CD4-positive, alpha-beta T cell treated with Interleukin-15 for 1 hour (primary cell): ENCODE measurements at regions not wholly inside any gene's neighbourhood (a gene's known extent, or its start where the extent isn't known, plus 50 kb on each side); places are given as distances from the start of the nearest gene placed in this dataset.
"Not testable (repeated sequence)": the region's sequence is repeated elsewhere in the genome, so short reads cannot be mapped to it uniquely, and the experiment has no call there.

Experiments used
- DNase-seq: peaks from one replicate; pipeline ENCODE4 v3.0.0-alpha.2; 2020

DNA sequence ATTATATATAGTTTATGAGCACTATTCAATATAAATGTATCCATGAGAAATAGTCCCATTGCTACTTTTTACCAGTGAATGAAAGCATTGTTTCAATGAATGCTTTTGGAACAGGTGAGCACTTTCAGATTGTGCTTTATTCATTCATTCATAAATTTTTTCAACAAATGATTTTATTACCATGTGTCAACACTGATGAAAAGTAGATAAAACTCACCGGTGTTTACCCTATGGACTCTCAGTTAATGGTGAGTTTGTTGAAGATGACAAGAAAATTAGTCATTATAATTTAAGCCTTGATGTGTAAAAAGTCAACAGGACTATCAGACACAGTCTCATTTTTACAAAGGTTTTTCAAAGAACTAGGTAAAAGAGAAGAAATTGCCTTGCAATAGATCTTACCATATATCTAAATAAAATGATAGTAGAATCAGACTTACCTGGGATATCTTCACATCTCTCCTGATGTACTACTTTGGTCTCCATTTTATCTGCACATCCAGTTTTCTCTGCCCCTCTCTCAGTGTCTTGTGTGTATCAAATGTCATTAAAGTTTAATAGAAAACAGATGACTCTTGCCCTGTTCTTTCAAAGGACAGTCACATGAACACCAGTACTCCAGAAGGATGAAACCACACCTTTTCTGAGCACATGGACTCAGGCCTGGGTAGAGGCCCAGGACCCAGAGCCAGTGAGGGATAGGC, 325.3 kb upstream of the RND3 start:
- no peak for DNase-seq

DNA sequence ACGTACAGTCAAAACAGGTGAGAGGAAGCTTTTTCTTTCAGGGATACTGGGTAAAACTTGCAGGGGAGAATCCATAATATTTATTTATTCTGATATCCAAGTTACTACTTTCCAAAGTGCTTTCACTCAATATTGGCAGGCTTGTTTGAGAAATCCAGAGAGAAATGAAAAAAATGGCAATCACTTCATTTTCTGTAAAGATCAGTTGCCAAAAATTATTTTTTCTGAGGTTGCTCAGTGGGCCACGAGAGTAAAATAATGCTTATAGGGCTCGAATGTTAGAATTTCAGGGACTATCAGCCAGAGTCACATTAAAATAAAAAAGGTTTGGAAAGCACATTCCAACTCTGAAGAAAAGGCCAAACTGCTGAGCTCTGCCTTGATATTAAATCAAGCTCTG, 324.6 kb upstream of the RND3 start:
- DNase-seq = no peak

DNA sequence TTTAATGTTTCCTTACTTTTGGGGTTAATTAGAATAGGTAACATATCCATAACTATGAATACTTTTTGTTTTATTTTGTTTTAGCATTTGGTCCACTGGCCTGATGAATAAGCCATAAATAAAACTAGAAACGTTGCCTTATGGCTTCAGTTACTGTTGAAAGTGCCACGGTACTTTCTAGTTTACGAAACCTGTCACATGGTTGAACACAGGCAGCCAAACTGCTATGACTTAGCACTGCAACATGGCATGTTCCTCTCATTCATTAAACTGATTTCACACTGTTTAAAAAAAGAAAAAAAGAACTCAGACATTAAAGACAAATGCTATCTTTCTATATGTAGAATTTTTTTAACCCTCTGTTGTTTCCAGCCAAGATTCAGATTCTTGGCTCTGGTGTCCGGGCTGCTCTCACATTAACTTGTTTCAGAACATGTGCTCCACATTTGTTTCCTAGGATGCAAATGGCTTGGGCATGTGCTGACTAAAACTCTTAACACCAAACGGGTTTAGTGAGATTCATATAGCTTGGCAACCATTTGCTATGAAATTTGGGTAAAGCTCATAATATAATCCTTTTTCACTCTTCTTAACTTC, 323.9 kb upstream of the RND3 start:
- no peak for DNase-seq

DNA sequence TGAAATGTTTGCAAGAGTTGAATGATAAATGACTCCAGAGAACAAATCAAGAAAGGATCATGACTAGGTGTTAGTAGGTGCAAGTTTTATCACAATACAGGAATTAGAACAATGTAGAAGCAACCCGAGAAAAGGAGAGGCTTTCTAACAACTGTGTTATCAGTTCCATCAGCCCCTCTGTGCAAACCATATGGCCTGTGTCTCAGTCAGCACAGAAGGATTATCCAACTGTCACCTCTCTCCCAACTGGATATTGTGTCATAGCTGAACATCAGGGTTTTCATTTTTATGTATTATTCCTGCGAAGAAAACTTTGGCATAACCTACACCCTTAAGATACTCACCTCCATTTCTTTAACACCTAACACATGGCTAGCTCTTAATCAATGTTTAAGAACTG, 321.6 kb upstream of the RND3 start:
- no peak for DNase-seq

DNA sequence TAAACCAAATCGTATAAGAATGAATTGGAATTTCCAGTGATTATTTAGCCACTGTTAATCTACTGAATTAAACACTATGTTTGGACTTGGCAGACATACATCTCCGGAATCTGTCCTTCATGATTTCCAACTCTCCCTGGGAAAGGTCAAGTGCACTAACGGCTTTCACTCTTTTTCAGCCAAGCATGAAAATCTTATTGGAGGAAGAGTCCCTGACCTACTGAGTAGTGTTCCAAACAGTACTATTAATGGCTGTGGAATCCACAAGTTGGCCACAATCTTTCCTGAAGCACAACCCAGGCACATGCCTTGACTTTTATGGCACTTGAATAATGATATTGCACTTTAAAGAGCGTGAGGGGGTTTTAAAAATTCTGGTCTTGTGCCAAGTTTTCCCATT, 318.9 kb upstream of the RND3 start:
- DNase-seq = no peak

DNA sequence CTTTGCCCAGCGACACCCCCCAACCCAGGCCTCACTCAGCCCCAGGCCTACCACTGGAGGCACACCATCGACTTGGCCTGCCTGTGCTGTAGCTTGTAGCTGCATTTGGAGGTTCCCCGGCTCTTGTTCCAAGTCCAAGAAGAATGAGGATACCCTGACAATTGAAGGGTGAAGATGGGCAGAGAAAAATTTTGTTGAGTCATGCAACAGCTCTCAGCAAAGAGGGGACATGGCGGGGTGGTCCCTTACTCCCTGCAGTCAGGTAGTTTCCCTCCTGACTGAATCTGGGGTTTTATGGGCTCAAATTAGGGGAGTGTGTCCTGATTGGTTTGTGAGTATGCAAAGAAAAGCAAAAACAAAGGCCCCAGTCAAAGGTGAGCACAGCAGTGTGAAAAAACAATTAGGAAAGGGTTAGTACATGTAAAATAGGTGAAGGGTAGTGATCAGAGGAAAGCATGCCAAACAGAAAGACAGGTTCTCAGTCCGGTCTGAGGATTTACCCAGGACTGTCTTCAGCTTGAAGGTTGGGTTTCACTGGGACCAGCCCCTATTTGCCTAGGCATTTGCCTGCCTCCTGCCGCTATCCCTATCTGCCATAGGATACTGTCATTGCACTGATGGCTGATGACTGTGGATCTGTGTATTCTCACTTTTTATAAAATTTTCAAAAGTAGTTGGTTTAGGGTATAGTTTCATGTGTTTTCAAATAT, 316.4 kb upstream of the RND3 start:
- no peak for DNase-seq

DNA sequence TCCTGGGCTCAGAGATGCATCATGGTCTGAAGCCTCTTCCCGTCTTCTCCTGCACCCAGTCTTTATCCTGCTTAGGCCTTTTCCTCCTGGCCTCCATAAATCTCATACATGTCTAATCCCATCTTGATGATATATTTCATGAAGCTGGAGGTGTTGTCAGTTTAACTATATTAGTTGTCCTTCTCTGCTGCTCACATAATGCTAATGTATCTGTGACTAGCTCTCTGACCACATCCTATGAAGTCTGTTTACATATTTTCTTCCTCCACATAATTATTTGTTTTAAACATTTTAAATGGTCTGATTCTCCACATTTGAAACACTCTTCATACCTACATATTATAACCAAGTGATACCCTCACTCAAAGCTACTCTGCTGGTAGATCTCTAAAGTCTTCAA, 315.2 kb upstream of the RND3 start:
- DNase-seq = no peak

DNA sequence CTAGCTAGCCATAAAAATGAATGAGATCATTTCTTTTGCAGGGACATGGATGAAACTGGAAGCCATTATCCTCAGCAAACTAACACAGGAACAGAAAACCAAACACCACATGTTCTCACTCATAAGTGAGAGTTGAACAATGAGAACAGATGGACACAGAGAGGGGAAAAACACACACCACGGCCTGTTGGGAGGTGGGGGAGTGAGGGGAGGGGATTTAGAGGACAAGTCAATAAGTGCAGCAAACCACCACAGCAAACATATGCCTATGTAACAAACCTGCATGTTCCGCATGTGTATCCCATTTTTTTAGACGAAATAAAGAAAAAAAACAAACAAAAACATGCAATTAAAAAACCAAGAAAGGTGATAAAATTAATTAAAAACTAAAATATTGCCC, 308.8 kb upstream of the RND3 start:
- DNase-seq = not testable (repeated sequence)

DNA sequence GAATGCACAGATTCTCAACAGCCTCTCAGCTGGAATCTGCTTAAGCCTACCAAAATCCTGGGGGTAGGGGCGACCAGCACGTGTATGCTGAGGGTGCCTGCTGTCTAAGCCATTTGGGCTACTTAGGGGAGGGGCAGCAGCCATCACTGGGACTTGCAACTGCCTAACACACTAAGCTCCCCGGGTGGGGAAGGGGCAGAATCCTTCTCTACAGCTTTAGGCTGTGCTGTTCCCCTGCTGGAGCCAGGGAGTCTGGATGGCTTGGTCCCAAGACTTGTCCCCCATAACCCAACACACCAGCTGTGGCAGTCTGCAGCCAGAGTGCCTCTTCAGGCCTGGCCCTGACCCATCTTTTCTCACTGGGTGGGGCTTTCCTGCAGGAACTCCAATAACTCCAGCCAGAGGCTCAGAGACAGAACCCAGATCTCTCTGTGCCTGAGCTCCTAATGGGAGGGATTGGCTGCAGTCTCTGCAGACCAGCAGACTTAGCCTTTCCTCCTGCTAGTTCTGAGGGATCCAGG, 305.4 kb upstream of the RND3 start:
- DNase-seq = no peak

DNA sequence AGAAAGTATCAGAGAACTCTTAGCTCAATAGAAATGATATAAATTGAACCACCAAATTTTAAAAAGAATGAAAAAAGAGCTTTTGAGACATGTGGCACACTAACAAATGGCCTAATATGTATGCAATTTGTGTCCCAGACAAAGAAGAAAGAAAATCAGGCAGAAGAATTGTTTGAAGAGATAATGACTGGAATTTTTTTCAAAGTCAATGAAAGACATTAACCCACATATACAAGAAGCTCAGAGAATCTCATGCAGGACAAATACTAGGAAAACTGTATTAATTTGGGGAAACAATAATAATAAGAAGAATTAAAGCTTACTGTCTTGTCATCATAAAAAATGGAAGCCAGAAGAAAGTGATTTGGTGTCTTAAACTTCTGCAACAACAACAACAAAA, 304.1 kb upstream of the RND3 start:
- no peak for DNase-seq

DNA sequence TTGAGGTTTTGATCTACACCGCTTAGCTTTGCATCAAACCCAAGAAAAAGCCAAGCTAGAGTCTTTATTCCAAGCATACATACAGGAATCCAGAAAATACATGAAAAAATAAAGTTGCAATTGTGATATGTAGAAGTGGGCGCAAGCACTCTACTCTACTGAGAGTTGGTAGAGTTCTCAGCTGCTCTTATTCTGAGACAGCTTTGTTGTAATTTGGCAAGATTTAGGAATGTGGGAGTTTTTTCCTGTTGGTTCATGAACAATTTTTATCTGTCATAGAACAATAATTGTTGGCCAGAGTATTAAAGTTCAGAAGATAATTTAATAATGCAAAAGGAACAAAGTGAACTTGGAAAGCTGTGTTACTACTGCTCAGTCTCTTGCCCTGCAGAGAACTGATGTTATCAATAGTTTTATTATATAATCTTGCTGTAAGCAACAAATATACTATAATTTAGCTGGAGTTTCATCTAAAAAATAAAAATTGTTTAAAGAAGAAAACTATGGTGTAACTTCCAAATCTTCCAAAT, 302.0 kb upstream of the RND3 start:
- no peak for DNase-seq

DNA sequence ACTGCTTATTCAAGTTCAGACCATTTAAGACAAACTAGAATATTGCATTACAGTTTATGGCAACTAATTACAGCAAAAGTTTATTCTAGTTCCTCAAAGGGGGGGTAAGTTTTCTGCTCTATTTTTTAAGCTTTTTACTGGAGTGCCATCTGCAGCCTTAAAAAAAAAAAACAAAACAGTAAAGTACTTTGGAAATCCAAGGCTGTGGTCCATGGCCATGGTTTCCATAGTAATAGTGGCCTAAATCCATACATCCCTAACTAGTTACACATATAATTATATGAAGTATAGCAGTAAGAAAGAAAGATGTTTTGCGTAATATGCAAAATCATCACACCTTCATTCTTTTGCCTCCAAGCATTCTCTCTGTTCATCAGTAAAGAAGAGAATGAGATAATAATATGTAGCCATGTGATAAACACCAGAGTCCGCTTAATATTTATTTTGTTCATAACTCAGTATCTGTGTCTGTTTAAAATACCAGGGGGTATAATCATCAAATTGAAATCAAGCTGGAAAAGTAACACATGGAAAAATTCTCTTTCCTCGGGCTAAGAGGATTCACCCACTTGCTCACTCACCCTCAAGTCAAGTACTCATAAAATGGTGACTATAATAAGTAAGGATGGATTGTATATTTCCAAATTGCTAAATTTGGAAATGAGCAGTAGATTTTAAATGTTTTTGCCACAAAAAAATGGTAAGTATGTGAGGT, 301.1 kb upstream of the RND3 start:
- DNase-seq = no peak

DNA sequence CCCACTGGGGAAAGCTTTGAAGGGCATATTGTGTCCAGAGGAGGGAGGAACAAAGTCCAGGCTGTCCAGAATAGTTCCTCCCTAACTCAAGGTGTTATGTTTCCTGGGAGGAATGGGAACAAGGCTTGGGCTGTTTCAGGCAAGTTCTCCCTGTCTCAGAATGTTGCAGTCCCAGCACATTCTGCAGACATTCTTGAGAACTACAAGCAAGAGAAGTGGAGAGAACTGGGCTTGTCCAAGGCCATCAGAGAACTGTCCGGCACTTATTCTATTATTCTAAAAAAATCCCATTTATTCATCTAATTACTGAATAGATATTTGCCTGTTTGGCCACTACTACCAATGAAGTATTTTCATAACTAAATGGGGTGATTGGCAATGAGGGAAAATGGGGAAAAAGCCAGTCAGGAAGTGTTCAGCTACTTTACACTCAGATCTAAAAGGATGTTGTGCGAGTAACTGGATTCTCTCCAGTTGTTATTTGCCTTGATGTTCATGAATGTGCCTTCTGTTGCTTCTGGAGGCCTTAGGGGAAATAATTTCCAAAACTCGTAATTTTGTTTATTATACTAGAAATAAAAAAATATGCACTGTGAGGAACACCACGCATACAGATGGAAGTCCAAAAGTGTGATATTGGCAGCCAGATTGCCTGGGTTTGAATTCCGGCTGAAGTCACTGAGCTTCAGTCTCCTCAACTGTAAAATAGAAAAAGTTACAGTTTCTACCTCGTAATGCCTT, 300.1 kb upstream of the RND3 start:
- DNase-seq = no peak

DNA sequence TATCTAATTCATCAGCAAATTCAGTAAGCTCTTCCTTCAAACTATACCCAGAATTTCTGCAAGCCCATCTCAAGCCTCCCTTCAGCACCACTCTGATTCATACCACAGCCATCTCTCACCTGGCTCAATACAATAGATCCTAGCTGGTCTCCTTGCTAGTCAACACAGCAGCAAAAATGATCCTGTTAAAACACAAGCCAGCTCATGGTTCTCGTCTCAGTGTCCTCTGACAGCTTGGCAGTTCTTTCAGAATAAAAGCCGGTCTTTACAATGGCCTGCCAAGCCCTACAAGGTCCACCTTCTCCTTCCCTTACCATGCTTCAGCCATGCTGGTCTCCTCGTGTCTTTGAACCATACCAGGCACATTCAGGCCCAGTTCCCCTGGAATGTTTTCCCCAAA, 296.9 kb upstream of the RND3 start:
- DNase-seq = no peak

DNA sequence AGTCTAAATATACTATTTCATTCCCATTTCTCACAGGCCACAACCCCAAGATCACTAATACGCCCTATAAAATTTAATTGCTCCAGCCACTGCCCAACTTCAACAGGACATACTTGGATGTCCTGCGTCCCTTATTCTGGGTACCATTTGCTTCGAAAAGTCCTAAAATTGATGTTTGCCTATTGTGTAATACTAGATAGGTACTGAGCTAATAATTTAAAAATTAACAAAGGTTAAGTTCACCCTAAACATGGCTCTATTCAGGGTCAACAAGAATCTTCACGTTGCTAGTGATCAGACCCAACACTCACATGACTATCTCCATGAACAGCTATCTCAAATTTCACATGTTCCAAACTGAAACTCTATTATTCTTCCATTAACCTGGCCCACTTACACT, 296.4 kb upstream of the RND3 start:
- DNase-seq = no peak

DNA sequence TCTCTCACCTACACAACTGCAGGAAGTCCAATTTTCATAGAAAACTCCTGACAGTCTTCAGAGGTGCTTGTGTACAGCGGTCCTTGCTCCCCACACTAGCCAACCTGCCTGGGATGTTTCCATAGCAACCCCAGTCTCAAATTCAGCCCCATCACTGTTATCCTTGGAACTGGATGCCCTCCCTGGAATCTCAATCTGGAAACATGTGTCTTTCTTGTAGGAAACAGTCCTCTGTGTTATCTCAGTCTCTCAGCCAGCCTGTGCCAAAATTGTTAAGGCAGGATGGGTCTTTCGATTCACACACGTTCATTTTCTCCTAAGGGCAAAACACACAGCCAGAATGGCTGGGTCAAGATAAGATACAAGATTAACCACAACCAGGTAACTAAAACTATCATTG, 295.5 kb upstream of the RND3 start:
- DNase-seq = no peak

DNA sequence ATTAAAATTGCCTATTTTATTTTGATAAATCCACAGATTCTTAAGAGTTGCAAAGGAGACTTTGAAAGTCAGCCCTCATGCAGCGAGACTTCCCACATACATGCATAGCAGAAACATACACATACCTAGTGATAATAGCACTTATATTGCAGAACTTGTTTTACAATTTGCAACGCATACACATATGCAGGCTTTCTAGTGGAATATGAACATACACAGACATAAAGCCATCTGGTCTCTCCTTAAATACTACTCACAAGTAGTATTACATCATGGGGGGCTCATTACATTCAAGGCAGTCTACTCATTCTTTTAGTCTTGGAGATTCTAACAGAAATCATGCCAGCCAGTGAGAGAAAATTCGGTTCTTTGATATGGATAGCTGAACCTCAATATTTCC, 295.1 kb upstream of the RND3 start:
- DNase-seq = no peak

DNA sequence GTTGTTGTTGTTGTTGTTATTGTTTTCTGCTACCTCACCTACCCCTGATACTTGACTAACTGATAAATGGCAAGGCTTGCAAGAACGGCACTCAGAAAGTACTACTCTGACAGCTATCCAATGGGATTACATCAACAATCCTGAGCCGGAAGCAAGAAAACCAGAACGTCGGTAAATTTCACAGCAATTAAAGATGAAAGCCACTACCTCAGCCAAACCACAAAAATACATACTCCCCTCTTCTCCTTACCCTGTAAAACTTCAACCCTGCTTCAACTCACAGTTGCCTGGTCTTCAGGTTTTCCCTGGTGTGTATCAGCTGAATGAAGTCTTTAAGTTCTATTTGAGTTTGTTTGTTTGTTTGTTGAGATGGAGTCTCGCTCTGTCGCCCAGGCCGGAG, 293.7 kb upstream of the RND3 start:
- DNase-seq = no peak

DNA sequence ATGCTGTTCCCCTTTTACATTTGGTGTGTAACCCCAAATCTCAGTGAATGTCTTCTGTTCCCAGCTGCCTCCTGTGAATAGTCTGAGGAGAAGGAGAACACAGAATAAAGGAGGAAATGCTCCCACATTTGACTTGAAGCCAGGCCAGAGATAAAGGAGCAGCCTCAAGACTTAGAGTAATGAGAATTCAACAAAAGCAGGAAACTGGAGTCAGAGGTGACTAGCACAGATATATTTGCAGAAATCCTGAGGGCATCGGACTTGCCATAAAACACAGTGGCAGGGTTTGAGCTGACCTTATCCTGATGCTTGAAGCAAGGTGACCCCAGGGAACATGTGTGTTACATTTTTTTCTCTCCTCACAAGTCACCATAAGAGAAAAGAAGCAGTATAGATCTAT, 291.4 kb upstream of the RND3 start:
- no peak for DNase-seq

DNA sequence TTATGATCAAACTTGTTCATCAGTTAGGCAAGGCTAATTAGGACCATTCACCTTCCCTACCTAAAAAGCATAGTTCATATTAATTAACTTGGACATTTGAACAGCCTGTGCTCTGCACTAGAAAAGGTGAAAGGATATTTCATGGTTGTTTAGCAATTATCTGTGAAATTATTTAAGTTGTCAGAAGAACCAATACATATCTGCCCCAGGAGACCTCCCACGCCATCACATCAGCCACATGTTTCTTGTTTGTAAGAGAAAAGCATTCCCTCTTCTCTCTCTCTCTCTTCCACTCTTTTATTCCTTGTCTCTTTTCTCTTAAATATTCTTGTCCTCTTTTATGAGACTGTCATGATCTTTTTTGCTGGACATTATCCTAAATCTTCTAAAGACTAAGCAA, 282.0 kb upstream of the RND3 start:
- no peak for DNase-seq

DNA sequence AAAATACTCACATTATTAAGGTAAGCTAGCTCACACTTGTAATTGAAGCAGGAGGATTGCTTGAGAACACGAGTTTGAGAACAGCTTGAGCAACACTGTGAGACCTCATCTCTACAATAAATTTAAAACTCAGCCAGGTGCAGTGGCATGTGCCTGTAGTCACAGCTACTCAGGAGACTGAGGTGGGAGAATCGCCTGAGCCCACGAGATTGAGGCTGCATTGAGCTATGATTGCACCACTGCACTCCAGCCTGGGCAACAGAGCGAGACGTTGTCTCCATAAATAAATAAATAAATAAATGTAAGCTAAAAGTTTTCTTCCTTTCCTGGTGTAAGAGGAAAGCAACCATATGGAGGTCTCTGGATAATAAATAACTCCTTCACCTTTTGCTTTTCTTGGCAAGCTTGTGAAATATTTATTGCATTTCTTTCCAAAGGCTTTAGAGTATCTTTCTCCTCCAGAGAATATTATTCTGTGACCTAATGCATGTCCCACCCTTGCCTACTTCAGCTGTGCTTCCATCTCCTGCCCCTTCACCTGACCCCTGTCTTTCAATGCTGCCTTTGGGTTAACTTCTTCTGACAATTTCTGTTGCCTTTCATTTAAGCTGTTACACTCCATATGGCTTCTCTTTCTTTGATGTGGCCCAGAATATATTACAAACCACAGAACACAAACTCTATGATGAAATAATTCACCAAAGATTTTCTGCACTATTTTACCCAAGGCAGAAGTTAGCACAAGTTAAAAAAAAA, 280.7 kb upstream of the RND3 start:
- no peak for DNase-seq

DNA sequence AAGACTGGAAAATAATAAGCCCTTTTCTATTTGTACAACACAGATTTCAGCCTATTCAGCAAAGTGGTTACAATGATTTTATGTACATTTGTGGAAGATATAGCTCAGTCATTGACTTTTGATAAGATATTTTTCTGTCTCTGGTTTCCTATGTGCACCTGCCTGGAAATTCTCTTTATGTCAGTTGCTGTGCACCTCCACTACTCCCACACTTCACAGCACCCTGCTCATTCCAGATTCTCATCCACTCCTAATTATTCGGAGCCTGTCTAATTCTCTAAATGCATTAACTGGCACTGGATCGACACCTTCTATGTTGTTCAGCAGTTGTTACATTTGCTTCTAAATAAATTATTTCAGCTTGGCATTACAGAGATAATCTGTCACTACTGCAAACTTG, 275.1 kb upstream of the RND3 start:
- no peak for DNase-seq
